ENCODE measurements at regions not wholly inside any gene's neighbourhood (a gene's known extent, or its start where the extent isn't known, plus 50 kb on each side); places are given as distances from the start of the nearest gene placed in this dataset.

DNA sequence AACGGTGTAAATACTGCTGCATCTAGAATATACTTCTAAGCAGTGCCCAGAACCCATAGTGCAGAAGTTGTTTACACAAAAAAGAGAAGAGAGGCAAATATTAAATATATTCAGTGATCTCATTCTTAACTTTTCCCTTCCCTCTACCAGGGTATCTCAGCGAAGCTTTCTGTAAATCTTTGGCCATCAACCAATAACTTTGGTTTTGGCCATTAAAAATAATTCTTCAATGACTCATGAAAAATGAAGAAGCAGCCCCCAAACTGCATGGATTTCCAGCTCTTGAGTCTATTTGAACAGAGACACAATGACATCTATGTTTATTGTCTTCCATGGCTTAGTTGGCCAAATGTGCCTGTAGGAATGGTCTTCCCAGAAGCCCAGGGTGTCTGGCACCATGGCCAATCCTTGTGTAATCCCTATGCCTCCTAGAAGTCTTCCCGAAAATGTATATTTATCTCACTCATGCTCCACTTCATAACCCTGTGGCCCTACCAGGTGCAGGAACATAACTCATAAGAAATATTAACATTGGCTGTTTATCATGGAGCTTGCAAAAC is 646.6 kb downstream of the TOX3 start:
- DNase-seq (ENCODE audit: low read depth) = no peak

DNA sequence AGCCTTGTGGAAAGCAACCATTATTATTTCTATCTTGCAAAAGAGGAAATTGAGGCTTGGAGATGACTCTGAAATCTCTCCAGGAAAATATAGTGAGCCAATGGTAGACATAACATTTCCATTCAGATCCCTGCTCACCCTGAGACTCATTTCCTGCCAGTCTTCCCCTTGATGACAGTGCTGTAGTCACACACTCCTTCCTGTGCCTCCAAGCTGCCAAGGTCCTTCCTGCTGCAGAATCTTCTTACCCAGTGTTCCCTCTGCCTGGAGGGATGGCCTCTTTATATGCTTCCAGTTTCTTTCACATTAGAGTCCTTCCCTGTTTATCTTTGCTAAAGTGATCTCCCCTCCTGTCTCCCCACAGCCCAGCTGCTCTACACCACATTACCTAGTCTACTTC is 648.1 kb downstream of the TOX3 start:
- no peak for DNase-seq (ENCODE audit: low read depth)

DNA sequence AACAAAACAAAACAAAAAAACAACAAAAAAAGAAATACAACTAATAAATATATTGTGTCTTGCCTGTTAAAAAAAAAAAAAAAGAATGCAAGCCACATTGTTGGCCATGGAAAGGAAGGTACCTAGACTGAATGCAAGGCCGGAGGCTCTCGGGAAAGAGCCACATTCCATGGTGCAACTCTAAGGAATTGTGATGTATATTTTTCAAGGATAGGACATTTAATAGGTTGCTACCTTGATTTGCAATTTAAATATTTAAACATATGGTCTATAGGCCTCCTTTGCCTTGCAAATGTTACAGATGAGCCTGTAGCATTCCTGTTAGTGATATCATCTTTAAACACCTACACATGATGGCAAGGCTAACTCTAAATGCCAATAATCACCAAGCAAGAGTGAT is 650.9 kb downstream of the TOX3 start:
- DNase-seq (ENCODE audit: low read depth) = no peak

DNA sequence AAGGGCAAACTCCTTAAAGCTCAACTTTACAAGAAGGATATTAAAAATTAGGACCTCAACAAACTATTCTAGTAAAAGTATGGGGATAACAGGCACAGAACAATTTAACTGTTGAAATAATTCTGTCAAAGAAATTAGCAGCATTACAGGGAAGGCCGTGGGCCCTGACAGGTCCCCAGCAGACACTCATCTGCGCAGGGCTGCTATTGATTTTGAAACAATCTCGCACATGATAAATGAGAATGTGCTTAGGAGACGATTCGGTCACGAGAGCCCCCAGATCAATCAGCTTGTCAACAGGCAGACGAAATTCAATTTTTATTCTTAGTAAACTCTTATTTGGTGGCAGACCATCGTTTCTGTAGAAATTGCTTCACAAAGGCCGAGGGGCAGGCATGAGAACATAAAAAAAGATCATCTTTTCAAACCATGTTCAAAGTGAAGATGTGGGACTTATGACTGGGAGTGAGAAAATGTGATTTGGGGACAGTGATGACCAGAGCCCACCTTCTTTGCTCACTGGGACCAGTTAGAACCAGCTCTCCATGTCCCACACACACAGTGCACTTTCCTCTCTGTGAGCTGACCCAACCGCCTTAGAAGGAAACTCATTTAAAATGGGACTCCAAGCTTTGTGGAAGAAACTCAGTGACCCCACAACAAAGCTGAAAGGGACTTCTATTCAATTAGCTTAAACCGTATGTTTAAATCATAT is 654.5 kb downstream of the TOX3 start:
- no peak for DNase-seq (ENCODE audit: low read depth)

DNA sequence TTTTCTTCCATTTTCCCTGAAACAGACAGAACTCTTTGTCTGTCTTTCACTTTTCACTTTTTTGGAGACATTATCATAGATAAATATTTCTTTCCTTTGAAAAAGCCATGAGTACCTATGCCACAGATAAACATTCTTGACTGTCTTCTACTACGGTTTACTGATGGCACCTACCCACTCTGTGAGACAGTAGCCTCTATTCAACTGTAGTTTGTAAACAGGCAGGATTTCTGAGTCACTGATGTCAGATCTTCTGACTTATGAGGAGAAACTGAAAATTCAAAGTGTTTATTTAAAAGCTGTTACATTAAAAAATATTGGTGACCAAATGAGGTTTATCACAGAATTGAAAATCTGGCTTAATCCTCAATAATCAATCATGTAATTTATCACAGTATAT is 658.4 kb downstream of the TOX3 start:
- no peak for DNase-seq (ENCODE audit: low read depth)

DNA sequence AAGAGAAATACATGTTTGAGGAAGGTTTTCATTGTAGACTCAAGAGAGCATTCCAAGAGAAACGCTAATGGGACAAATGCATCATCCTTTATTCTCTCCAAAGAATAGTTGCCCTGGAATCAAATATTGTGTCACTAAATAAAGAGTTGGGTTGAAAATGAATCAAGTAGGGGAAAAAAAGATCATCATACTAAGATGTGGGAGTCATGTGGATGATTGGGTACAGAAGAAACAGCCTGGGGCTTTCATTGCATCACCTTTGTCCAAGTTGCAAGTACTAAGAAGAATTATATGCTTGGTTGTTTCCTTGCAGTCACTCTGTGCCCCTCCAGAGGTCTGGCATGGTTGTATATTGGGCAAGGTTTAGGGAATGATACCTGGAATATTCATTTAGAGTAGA is 658.9 kb downstream of the TOX3 start:
- peak; percentile 70 for DNase-seq (ENCODE audit: low read depth)

DNA sequence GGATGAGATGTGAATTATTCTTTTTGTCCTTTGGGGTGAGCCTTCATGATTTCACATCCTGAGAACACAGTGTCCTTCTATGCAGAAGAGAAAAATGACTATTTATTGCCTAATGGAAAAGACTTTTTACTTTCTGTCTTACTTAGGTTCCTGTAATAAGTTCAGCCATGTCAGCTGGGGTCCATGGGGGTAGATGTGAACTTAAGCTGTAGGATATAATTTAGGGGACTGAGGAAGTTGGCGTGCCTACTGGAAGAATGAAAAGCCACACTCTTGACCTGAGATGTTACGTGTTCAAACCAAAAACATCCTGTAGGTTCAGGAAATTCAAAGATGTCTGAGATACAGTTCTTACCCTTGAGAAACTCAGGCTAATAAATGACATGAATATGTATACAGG is 660.5 kb downstream of the TOX3 start:
- DNase-seq (ENCODE audit: low read depth) = no peak

DNA sequence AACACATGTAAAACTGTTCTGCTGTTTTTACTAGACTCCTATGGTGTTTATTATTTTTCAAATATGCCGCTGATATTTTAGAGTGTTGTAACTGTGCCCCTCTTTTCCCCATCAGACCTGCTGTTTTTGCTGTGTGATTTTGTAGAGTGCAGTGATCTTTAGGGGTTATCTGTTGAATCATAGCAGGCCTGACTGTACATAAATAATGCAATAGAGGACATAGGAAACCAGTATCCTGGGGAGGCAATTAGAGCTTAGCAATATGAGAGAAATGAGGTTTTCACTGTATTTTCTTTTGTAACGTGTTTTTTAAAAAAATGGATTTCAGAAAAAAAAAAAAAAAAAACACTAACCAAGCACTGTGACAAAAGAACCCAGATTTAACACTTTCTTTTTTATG is 662.2 kb downstream of the TOX3 start:
- DNase-seq (ENCODE audit: low read depth) = no peak

DNA sequence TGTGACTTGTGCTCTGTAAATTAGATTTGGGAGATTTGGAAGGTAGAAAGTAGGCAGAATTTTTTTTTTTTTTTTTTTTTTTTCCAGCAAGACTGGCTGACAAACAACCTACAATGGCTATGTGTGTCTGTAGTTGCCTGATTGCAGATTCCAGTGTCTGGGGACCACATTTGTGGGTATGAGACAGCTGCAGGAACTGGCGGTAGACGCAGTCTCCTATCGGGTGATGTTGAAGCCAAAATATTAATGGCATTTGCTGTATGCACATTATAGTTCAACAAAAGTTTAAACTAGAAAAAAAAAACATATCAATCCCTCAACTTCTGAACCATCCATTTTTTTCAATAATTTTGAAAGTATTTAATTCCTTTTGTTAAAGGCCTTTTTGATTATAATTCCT is 665.2 kb downstream of the TOX3 start:
- no peak for DNase-seq (ENCODE audit: low read depth)

DNA sequence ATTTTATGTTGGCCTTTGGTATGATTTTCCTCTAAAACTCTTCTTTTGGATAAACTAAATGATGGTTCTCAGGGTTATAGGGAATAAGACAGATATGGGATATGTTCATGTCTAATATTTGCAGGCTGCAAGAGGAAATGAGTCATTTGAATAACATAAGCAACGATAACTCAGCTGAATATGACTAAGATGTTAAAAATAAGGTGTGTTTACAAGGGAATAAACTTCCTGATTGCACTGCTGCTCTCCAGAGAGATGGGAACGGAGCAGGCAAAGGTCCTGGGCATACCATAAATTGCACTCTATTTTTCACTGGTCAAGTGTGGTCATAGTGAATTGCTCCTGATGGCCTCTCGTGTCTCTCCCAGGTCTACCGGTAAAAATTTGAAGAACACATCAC is 666.2 kb downstream of the TOX3 start:
- DNase-seq (ENCODE audit: low read depth) = peak; percentile 77

DNA sequence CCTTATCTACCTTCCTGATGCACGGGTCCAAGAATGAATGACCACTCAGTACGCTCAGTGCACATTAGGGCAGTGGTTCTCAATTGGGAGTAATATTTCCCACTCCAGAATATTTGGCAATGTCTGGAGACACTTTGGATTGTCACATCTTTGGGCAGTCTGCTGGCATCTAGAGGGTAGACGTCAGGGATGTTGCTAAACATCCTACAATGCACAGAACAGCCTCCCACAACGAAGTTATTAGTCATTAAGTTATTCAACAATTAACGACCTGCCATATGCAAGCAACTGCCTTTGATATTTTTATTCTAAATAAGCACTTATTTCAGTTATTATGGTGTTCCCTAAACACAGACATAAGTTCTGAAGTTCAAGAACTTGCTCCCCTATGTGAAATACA is 669.3 kb downstream of the TOX3 start:
- DNase-seq (ENCODE audit: low read depth) = peak; percentile 21

DNA sequence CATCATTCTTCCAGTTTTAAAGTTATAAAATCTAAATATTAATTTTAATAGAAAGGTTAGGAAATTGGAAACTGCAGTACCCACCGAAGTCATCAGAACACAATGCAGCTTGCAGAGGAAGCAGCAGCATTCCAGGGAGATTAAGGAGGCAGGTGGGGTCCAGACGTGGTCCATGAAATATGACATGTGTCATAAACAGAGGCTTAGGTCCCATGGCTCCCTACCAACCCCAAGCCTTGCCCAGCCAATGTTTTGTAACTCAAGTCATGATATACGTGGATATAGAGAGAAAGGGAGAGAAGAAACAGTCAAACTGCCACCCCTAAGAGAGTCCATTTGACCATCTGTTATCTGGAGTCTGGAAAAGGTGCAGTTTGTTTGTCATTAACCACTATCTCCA is 670.0 kb downstream of the TOX3 start:
- no peak for DNase-seq (ENCODE audit: low read depth)

DNA sequence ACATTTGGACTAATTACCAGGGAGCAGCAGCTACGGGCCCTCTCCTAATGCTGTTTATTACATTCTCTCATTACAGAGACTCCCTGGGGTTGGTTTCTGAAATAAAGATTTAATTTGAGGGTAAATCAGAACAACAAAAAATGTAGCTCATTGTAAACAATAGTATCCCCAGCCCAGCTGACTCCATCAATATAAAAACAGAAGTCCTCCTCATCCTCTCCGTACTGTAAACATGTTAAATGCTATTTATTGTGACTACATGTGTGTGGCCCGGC is 670.4 kb downstream of the TOX3 start:
- no peak for DNase-seq (ENCODE audit: low read depth)

DNA sequence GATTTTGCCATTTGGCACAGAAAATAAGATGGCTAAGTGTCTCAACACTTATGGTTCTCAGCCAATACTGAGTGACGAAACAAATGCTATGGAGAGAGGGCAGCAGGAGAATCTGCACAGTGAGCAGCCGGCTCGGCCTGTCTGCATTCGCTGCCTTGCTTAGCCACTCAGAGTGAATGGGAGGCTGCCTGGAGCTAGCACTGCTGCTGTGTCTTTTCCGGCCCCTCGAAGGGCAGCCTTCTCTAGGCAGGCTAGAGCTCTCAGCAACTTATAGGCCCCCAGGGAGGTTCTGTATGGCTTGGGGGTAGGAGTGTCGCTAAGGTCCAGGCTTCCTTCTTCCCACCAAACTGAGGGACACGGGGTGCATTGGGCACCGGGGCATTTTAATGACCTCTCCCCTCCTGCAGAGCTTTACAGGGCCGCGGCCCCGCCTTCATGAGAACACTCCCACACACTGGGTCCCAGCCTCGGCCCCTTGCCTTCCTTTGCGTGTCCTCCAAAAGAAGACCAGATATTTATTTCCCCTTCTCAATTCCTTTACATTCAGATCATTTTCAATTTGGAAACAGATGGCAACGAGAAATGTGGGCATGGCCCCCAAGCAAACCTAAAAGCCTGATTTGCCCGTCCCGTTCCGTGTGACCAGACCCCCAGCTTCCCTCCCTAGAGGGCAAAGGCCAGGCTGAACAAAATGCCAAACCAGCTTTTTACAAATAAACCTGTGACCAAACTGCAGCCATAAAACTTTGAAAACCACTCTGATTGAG is 670.9 kb downstream of the TOX3 start:
- DNase-seq (ENCODE audit: low read depth) = no peak

DNA sequence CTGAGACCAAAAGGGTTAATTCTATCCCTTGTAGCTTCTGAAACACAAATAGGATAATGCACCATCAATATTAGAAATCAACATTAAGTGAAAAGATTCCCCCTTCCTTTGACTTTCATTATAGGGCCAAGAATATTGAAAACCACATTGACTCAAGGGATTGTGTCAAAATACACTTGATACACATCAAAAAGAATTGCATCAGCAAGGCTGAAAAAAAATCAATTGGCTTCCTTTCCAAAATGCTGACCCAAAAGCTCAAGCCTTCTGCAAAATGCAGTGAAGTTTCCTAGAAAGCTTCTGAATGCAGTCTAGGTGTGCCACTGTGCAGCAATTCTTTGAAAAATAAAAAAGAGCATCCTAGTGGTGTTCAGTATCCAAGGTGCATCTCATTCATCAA is 674.4 kb downstream of the TOX3 start:
- no peak for DNase-seq (ENCODE audit: low read depth)

DNA sequence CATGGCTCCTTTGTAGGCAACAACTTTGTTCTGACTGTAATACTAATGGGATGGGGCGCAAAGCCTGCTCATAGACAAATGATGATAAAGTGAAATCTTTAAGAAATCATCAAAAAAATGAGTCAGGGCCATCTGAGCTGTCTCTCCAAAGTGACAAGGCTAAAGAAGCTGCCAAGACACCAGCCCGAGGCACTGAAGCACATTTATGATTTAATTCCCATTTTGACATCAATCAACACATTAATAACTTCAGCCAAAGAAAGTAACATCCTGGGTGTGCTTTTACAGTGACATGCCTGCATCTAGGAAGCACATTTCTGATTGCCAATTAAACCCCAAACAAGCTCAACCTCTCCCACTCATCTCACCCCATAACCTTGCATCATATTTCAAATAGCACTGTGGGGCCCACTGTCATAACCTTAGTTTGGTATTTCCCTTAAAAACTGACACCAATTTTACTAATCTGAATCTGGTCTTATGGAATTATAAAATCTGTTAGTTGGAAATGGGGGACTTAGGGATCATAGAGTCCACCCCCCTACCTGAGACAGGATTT is 676.6 kb downstream of the TOX3 start:
- DNase-seq (ENCODE audit: low read depth) = no peak

DNA sequence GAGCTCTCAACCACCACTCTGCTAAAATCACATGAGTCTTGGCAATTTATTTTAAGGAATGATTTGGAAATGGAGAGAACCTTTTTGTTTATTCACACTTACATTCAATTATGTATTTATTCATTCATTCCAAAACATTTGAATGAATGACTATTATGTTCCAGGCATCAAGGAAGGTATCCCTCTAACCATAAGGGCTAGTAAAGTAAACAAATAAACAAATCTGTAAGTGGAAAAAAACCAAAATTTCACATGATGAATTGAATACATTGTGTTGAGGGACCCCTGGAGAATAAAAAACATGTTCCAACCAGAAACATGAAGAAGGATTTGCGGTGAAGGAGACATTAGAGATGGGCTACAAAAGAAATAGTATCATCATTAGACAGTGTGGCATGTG is 677.8 kb downstream of the TOX3 start:
- no peak for DNase-seq (ENCODE audit: low read depth)

DNA sequence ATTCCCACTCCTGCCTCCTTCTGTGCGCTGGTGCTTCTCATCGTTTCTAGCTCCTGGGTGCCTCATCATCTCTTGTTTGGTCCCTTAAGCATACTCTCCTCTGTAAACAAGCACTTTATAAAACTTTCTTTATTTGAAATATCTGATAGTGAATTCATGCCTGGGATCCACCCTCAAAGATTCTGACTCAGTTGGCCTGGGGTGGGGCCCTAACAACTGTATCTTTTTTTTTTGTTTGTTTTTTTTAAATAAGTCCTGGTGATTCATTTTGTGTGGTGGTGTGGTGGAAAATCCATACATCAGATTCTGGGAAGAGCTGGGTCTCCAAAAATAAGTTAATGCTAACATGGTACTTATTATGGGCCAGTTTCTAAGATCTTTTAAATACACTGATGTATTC is 678.3 kb downstream of the TOX3 start:
- DNase-seq (ENCODE audit: low read depth) = no peak

DNA sequence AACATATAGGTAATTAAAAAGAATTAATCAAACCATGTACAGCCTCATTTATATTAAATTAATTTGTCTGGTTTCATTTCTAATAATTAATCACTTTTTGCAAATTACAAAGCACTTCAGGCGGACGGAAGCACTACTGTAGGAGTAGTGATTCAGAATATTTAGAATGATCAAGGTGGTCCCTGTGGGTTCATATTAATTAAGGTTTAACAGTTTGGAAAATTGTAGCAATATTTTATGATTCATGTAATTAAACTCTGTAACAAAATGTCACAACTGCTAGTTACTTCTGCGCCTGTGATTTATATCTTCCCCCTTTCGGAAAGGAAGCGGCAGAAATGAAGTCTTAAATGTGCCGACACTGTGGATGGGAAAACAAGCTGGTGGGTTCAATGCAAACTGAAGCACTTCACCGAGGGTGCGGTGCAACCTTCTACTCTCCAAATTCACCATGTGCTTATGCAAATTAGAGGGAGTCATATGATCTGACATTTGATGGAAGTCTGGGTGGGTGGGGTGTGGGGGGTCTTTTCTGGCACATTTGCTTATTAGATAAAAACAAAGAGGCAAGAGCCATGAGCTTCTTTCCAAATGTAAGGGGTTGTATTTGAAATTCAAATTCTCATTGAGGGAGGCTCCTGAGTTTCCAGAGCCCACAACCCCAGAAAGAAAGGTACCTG is 679.4 kb downstream of the TOX3 start:
- DNase-seq (ENCODE audit: low read depth) = no peak

DNA sequence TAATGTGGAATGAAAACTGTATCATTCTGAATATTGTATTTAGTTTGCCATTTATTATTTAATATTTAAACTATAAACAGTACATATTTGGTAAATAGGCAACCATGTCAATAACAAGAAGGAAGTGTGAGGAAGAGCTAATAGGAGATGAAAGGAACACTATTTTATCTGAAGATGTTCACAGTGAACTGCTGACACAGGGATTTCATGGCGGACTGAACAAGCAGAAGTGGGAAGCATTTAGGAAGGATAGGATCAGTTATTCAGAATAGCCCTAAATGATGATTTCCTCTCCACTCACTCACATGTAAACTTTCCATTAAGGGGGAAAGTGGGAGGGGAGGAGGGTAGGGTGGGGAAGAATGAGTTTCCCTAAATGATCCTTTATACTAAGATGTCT is 682.4 kb downstream of the TOX3 start:
- no peak for DNase-seq (ENCODE audit: low read depth)

DNA sequence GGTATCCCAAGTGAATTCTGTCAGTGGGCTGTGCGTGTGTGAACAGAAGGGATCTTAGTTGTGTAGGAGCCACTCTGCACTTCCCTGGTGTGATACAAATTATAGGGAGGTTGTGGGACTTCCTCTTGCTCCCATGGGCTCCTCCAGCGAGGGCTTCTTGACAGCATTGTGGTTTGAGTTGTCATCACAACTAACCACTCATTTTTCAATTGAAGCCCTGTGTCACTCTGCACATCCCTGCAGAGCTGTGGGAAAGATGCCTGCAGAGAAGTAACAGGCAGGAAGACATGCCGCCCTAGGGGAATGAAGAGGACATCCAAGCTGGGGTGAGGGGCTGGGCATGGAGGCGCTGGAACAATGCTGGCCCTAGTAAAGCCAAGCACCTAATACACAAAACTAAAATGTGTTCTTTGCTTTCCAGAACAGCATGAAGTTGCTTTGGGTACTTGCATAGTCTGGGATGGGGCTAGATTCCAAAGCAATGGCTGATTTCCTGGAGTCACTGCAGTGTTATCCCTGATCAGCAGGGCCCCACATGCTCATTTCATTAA is 692.5 kb downstream of the TOX3 start:
- no peak for DNase-seq (ENCODE audit: low read depth)

DNA sequence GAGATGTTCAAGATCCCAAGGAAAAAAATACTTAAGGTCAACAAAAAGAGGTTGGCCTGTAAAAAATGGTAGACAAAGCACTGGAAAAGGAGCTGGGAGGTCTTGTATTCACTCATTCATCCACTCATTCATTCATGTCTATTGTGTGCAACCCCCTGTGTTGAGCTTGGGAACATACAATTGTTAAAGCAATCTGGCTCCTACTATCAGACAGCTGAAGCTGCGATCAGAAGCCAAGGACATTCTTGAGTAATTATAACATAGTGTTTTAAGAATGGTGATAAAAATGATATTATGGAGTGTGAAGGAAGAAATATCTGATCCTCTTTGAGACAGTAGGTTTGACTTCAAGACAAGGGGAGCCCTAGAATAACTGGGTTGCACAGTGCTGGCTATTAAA is 693.4 kb downstream of the TOX3 start:
- no peak for DNase-seq (ENCODE audit: low read depth)

DNA sequence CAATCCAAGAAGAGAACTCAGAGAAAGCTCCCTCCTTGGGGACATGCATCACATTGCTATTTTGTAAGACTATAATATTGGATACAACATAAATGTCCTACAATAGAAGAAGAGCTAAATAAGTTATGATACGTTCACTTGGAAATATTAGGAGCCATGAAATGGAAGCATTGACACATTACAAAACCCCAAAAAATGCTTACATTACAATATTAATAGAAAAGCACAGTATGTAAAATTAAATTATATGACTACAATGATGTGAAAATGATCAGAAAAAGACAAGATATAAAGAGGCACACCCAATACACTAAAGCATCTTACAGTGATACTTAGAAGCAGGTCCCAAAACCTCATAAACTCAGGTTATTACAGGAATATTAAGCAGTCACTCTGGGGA is 694.1 kb downstream of the TOX3 start:
- DNase-seq (ENCODE audit: low read depth) = no peak
